ENCODE measurements at regions not wholly inside any gene's neighbourhood (a gene's known extent, or its start where the extent isn't known, plus 50 kb on each side); places are given as distances from the start of the nearest gene placed in this dataset.

DNA sequence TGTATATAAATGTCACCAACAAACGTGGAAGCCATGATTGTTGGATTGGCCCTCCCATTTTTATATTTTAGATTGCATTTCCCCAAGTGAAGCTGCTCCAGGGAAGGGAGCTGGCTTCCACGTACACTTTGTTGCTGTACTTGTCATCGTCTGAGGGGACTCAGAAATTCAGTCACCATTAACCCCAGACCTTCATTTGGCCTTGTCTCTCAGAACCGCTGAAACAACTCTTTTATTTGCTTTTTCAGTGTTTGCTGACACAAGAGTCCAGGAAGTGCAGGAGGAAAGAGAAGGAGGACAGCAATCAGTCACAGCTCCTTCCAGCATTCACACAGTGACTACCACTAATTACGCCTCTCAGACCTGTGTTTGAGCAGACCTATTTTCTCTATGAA, 276.5 kb downstream of the TBL1XR1 start:
- no peaks in the 10 kb centered on the region for H3K9me3 ChIP-seq
- H3K36me3 ChIP-seq: no peaks in the 10 kb centered on the region
- ATAC-seq: no peak
- no peaks in the 10 kb centered on the region for H3K27me3 ChIP-seq
- 61 to 65% methylated on average over 4 to 5 of the region's 5 CpGs for WGBS, 2 donors (ENCODE audit: low coverage in 1 of 2)
- no peak for TF ChIP-seq CTCF (IDR thresholded peaks at IDR 0.05)
- TF ChIP-seq POLR2AphosphoS5 (IDR thresholded peaks at IDR 0.05): no peak
- TF ChIP-seq EP300 (IDR thresholded peaks at IDR 0.05): no peak
- no peaks in the 10 kb centered on the region for H3K4me1 ChIP-seq
- no peak overlapping the region for H3K4me3 ChIP-seq
- no peak overlapping the region for H3K27ac ChIP-seq

GRCh38 chr3:176919836-176920765, 277.2 kb downstream of the TBL1XR1 start:
- no peak overlapping the region for H3K27ac ChIP-seq
- no peak for ATAC-seq
- H3K4me3 ChIP-seq: no peak overlapping the region
- no peak for TF ChIP-seq POLR2AphosphoS5 (IDR thresholded peaks at IDR 0.05)
- no peak for TF ChIP-seq CTCF (IDR thresholded peaks at IDR 0.05)
- no peak for TF ChIP-seq POLR2A (IDR thresholded peaks at IDR 0.05)
- no peak for TF ChIP-seq EP300 (IDR thresholded peaks at IDR 0.05)
- no peaks in the 10 kb centered on the region for H3K27me3 ChIP-seq
- H3K9me3 ChIP-seq: no peaks in the 10 kb centered on the region
- WGBS, 2 donors (ENCODE audit: low coverage in 1 of 2): 69 to 82% methylated on average over 6 to 9 of the region's 11 CpGs
- no peaks in the 10 kb centered on the region for H3K36me3 ChIP-seq
- H3K4me1 ChIP-seq: no peaks in the 10 kb centered on the region

DNA sequence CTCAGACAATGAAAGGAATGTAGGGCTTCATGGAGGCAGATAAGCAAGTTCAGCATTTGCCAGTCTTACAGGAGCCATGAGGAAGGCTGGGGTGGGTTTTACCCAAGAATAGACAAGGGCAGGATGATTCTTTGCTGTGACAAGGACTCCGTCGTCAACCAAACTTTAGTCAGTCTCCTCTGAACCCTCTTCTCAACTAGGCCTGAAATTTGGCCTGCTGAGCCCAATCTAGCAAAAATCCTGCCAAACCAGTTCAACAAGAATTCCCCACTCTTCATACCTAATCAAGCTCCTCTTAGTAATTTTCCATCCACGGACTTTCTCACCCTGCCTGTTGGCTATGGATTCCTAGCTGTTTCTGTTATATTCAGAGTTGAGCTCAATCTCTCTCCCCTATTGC, 280.5 kb downstream of the TBL1XR1 start:
- H3K27me3 ChIP-seq: no peaks in the 10 kb centered on the region

GRCh38 chr3:176914764-176915163, 282.5 kb downstream of the TBL1XR1 start:
- Histone ChIP-seq H3K4me3 (no peak overlapping the region), H3K27me3 (no peaks in the 10 kb centered on the region), H3K4me1 (no peaks in the 10 kb centered on the region), H3K27ac (no peak overlapping the region), H3K36me3 (no peaks in the 10 kb centered on the region), H3K9me3 (no peaks in the 10 kb centered on the region)
- TF ChIP-seq EP300 (IDR thresholded peaks at IDR 0.05) (no peak), POLR2A (IDR thresholded peaks at IDR 0.05) (no peak), POLR2AphosphoS5 (IDR thresholded peaks at IDR 0.05) (no peak), CTCF (IDR thresholded peaks at IDR 0.05) (no peak)
- ATAC-seq: no peak
- 80% methylated on average over 1 of the region's 1 CpG; no CpG with 5 or more reads in 1 of the 2 donors for WGBS, 2 donors (ENCODE audit: low coverage in 1 of 2)

More for the DNA sequence above, 280.5 kb downstream of the TBL1XR1 start:
- no peak for ATAC-seq
- Histone ChIP-seq H3K27ac (no peak overlapping the region), H3K4me1 (no peaks in the 10 kb centered on the region), H3K9me3 (no peaks in the 10 kb centered on the region), H3K4me3 (no peak overlapping the region), H3K36me3 (no peaks in the 10 kb centered on the region)
- TF ChIP-seq POLR2A (IDR thresholded peaks at IDR 0.05) (no peak), EP300 (IDR thresholded peaks at IDR 0.05) (no peak), CTCF (IDR thresholded peaks at IDR 0.05) (no peak), POLR2AphosphoS5 (IDR thresholded peaks at IDR 0.05) (no peak)
- WGBS, 2 donors (ENCODE audit: low coverage in 1 of 2): 83 to 94% methylated on average over 3 of the region's 3 CpGs

- no peaks in the 10 kb centered on the region for H3K27me3 ChIP-seq
- no peak for ATAC-seq
- H3K4me3 ChIP-seq: no peak overlapping the region
- H3K9me3 ChIP-seq: no peaks in the 10 kb centered on the region
- no peaks in the 10 kb centered on the region for H3K36me3 ChIP-seq
- peaks cover 0 to 4% (median 0%) of the 10 kb centered on the region in 3 donors for H3K4me1 ChIP-seq
- WGBS, 2 donors (ENCODE audit: low coverage in 1 of 2): 91 to 100% methylated on average over 1 of the region's 1 CpG
- no peak overlapping the region for H3K27ac ChIP-seq
- no peak for TF ChIP-seq EP300 (IDR thresholded peaks at IDR 0.05)
- no peak for TF ChIP-seq CTCF (IDR thresholded peaks at IDR 0.05)
- no peak for TF ChIP-seq POLR2AphosphoS5 (IDR thresholded peaks at IDR 0.05)
- TF ChIP-seq POLR2A (IDR thresholded peaks at IDR 0.05): no peak
These were observed 285.7 kb downstream of the TBL1XR1 start for GRCh38 chr3:176911579-176911978.

Data from gastroesophageal sphincter (tissue), 4 donors.